GM21447 (cell line): ENCODE measurements at regions not wholly inside any gene's neighbourhood (a gene's known extent, or its start where the extent isn't known, plus 50 kb on each side); places are given as distances from the start of the nearest gene placed in this dataset.

Experiments
- ATAC-seq: cut with Tn5 transposase; IDR thresholded peaks from one replicate; pipeline ENCODE4 v1.9.1; 2021; ENCODE audit not compliant: unreplicated experiment

DNA sequence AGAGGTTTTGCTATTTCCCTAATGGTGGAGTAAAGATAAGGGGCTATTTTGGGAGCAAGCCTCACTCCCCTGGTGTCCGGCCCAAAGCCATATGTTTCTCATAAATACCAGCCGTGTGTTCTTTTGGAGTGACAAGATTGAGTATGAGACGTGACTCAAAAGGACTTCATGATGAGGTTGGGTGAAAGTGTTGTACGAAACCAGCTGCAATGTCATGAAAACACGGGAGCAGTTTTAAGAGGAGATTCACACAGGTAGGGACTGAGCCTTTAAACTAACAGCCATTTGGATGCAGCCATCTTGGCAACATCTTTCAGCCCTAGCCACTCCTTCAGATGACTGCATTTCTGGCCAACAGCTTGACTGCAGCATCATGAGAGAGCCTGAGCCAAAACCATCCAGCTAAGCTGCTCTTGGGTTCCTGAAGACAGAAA, 532.3 kb upstream of the USP24 start:
- ATAC-seq = no peak

DNA sequence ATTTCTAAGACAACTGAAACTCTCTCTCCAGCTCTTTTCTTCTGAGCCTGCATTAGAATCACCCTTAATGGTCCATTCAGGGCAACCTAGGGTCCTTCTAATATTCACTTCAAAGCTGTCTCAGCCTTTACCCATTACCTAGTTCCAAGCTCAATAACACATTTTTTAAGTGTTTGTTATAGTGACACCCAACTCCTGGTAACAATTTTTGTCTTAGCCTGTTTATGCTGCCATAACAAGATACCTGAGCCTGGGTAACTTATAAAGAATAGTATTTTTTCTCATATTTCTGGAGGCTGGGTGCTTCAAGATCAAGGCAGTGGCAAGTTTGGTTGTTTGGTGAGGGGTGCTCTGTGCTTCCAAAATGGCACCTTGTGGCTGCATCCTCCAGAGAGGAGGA, 531.5 kb upstream of the USP24 start:
- no peak for ATAC-seq

DNA sequence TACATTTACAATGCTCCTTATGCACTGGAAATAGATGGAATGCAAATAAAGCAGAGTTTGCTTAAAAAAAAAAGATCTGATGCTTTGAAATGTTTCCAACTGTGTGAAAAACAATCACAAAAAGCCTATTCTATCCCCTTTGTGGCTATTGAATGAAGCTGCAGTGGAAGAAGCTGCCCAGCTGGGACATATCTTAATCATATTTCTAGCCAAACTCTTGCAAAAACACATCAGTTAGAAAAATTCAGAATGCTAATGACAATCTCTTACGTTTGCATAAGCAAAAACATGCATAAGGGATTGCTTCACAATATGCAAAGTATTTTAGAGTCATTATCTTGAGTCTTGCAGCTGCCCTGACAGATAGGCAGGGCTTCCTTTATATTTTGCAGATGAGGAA, 526.4 kb upstream of the USP24 start:
- ATAC-seq = no peak

DNA sequence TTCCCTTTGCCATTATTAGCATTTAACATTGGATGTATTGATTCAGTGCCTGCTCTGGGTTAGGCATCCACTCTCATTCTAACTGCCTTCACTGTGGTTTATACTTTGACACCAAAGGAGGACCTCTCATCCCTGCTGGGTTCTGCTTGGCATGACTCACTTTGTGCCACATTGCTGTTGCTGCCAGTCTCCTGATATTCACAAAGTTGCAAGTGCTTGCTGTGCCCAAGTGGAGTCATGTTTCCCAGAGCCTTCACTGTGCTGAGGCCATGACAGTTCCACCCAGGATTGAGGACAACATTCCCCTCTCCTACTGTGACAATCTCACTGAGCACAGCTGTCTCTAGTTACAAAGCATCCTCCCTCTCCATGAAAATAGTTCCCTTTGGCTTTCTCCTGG, 519.9 kb upstream of the USP24 start:
- ATAC-seq = no peak

DNA sequence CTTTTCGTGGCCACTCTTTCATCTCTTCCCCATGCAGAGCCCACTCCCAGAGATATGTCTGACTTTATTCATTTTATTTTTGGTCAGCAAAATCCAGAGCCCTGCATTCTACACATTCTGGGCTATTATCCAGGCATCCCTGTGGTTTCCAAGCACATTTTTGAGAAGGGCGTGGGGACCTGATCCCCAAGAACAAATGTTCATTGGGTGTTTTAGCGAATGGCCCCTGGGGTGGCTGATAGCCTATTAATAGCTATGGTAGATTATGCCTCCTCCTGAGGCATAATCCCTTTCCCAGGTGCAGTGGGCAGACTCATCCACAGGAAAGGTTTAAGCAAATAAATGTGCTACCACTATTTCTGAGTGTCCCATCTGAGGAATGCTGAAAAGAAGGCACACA, 511.8 kb upstream of the USP24 start:
- no peak for ATAC-seq

DNA sequence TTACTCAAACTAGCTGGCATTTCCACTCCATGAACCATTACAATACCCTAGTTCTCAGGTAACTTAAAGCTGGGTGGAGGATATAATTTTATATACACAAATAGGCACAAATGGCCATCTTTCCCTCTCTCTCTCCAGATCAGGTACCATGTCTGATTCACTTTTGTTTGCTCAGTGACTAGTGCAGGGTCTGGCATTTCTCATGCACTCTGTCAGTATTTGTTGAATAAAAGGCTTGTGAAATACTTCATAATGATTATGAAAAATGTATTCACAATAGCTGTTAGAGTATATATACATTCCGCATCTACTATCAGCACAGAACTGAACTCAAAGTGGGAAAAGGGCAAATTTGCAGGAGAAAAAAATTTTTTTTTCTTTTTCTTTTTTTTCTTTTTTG, 510.2 kb upstream of the USP24 start:
- no peak for ATAC-seq

DNA sequence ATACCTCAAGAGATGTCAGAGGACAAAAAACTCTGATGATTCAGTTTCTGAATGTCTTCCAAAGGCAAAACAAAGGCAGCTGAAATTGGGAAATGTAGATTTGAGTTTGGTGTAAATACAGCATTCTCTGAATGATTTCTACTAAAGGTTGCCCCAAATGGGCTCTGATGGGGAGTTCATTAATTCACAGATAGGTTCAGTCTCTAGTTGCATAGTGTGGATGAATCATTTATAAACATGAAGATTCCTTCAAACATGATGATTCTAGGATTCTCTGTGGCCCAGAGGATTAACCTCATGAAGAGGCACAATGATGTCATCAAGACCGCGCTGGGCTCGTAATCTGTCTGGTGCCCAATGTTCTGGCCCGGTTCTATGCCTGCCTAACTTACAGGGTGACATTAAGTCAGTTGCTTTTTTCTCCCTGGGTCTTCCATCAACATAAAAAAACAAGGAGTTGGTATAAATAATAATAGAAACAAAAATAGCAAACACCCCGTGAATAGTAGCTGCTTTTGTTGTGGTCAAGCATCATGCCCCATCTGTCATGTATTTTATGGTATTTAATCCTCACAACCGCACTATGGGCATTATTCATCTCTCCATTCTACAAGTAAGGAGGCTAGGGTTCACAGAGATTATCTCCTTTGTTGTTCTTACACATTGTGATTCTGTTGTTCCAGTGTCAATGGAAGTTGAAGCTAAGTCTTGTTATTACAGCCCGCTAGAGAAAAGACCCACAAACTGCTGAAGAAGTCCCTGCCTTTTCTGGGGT, 509.6 kb upstream of the USP24 start:
- no peak for ATAC-seq

DNA sequence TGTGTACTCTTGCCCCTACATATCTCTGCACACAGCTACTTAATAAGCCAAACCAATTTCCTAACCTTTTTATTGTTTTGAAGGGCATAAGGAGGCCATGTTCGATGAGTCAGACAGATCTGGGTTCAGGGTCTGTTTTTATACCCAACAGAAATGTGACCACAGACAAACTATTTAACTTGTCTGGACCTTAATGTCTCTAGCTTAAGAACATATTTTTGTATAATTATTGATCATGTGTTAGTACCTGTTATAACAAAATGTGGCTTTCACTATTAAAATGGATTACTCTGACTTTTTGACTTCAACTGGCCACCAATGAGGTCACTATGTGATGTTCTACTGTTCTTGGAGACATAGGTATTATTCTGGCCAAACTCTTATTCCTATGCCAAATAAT, 507.8 kb upstream of the USP24 start:
- no peak for ATAC-seq

DNA sequence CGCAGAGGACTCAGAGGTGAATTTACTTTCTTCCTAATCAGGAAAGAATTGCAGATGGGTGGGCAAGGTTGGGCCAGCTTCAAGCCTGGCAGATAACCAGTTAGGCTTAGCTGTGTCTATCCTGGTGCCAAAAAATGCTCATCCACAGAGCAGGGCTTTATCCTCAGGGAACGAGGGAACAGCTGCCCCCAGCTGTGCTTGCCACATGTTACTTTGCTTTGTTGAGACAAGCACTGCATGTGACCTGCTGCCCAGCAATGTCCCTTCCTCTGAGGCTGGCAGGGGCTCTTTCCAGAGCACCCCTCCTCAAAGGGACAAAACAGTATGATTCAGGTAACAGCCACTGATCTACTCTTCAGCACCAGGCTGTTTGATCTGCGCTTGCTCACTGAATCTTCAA, 505.1 kb upstream of the USP24 start:
- ATAC-seq = no peak

DNA sequence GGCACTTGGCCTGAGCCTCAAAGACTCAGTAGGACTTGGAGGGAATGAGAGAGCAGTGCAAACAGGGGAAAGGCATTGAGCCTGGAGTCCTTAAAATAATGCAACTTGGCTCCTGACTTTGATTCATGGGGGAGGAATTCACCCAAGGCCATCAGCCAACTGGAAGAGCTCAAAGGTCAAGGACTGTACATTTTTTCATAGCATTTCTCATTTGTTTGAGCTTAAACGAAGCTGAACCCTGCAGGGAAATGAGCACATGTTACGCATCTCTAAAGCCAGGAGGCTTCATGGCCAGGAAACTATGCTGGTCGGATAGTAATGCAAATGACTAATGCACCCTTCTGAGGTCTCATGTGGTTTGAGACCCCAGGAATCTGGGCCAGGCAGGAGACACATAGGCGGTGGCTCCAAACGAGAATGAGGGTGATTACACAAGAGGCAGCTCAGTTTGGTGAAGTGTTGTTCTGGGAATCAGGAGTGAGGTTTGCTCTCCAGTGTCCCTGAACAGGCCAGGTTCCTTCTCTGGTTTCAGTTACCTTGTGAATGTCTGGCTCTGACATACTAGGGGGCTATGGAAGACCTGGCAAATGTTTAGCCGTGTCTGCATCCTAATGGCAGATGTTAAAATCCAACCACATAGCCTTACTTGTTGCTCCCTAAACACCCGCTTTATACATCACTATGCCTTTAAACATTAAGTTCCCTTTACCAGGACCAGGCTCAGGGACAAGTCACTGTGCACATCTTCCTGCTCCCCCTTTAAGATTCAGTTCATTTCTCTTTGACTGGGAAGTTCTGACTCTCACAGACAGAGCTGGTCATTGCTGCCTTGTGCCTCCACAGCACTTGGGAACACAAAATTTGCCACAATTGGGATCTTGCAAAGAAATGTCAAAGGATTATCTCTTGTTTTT, 503.9 kb upstream of the USP24 start:
- no peak for ATAC-seq

DNA sequence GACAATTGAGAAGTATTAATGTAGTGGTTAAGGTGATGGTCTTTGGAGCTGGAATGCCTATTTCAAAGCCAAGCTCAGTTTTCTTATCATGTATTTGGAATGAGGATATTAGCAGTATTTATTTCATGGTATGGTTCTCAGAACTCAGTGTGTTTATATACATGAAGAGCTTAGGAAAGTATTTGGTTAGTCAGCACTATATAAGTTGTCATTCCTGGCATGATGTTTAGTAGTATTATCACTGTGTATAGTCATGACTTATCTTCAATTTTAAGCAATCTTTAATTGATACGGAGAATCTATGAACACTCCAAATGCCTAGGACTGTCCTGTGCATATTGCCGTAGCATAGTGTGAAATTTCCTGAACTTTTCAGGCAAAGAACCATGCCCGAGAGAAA, 501.9 kb upstream of the USP24 start:
- no peak for ATAC-seq

DNA sequence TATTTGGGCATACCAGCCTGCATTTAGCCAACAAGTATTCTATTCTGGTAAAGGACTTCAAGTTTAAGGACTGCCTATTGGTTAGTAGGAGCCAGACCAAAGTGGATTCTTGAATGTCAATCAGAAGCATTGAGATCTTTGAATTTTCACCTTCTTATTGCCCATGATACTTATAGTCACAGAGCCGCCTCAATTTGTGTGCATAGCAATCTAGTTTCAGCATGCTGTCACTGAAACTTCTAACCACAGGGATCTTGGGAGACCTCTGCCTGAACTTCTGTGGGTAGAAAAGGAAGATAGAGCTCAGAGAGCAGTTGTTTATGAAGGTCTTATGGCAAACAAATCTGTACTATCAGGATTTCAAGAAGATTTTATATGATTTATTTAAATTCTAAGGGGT, 501.4 kb upstream of the USP24 start:
- ATAC-seq = no peak

DNA sequence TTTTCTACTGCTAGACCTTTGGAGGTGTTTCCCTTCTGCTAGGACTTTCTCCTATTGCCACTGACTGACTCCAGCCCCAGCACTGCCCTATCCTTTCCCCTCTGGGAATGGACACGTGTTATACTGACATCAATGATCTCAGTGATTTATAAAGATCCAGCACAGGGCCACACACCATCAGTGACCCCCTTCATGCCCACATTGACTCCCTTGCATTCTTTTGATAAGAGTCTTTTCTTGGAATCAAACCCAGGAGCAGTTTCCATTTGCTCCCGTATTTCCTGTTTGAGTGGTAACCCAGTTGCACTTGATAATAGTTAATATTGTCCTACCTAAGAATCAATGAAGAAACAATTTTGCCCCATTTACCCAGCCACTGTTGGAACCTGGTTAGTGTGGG, 501.0 kb upstream of the USP24 start:
- no peak for ATAC-seq

DNA sequence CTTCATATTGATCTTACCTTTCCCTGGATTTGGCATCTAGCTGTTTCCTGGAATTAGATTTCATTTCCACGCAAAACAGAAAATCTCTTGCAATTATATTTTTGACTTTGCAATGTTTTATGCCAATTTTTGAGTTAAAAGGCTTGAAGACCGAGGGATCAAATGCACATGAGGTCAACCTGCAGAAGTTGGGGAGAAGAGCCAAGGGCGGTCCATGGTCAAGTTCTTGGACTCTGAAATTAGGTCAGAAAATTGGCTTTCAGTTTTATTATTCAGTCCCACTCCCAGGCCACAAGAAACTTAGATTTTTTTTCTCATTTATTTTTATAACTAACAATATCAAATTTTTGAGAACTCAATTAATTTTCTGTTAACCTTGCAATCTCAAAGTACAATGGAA, 499.1 kb upstream of the USP24 start:
- no peak for ATAC-seq

DNA sequence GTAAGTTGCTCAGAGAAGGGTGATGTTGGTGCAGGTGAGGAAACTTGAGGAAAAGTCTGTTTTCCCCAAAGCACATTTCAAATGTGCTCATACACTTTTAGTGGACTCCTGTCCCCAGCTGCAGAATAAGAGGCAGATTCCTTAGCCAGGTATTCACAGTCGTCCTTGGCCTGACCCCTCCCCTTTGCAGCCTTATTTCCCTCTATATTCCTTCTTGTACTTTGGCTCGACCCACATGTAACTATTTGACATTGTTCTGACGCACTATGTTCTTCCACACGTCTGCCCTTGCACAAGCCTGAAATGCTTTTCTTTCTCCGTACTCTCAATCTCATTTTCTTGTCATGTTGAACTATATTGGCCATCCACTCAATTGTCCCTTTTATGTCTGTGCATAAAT, 498.4 kb upstream of the USP24 start:
- ATAC-seq = no peak

DNA sequence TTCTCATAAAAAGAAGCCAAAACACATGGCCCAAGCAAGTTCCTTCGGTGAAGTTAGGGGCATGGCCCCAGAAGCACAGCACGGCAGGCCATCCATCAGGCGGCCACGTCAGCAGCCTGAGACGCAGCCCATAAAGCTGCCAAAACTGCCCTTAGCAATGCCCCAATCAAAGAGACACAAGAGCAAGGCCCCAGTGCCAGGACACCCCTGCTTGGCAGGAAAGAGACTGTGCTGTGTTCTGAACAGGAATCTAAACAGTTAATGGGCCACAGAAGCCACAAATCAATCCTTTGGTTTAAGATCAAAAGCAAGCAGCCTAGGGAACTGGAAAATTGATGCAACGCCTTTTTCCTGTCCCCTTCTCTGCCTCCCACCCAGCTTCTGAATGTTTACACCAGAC, 497.0 kb upstream of the USP24 start:
- ATAC-seq = no peak

DNA sequence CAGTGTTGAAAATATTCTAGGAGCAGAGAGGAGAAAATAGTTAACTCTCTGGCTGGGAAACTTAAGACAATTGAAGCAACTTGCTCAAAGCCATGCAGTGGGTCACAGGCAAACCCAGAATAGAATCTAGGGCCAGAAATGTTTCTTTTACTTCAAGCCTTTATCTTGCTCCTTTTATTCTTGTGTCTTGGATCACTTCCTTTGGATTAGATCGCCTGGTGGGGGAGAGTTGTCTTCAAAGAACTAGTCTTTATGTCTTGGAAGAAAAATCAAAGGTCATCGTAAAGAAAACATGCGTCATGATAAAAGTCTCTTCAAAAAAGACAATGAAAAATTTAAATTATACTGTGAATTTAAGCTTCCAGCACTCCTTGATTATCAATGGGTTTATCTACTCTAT, 493.6 kb upstream of the USP24 start:
- ATAC-seq = no peak

DNA sequence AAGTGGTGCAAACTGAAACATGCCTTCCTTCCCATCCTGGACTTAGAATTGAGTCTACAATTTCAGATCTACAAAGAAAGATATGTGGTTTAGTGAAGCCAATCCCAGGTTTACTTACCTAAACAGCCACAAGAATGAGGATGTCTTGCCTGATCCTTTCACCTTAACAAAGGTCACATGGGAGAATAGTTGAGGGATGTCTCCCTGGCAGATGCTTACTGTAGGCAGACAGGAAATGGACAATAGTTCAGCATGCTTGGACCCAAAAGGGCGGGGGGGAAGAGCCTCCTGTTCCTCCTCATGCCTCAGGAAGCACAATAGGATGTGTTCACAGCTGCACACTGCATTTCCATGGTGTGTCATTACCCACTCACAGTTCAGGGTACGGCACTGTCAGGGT, 492.7 kb upstream of the USP24 start:
- no peak for ATAC-seq

DNA sequence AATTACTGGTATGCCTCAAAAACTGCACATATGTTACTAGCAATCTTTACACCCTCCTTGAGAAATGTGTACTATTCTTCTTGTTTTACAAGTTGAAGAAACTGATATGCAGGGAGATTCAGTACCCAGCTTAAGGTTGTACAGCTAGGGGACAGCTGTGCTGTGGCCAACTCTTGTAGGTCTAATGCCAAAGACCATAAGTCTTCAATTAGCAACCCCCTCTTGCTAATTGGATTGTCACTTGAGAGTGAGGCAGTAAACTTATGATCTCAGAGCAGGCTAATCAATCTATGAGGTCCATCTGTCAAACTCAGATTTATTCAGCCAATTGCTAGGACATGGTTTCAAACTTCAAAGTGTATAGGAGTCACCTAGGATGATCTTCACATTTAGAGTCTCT, 492.0 kb upstream of the USP24 start:
- no peak for ATAC-seq

DNA sequence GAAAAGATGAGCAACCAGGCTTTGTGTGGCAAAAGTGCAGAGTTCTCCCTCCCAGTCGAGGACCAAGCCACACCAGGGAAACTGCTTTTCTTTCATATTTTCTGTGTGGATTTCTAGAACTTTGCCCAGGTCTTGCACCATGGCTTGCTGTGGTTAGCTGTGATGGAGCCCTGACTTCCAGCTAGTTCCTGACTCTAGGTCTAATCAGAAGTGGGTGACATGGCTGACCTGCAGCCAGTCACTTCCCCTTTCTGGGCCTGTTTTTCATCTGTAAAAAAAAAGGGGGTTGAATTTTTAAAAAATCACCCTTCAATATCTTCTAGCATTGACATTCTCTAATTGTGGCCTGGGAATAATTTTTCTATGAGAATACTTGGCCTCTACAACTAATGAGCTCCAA, 491.2 kb upstream of the USP24 start:
- no peak for ATAC-seq

DNA sequence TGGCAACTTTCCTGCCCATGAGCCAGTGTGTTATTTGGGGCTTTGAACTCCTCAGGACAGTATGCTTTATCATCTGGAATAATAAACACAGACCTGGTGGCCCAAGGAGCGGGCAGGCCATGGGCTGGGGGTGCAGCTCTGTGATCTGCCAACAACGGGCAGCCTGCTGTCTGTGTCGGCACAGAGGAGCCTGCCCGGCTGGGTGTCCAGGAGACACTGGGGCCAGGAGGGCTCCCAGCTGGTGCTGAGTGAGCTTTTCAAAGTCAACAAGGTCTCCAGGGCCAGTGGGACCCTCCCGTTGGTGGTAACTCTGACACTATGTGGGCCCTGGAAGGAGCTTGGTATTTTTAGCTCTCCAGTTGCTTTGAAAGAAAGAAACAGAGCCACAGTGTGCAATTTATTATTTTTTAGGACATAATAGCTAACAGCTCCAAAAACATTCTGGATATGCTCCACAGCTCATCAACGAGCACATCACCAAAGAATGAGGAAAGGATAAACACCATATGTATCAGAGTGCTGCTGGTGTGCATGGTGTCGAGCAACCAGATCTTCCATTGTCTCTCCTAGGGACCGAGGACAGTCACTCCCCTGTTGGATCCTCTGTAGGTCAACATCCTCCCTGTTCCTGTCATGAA, 488.7 kb upstream of the USP24 start:
- no peak for ATAC-seq

DNA sequence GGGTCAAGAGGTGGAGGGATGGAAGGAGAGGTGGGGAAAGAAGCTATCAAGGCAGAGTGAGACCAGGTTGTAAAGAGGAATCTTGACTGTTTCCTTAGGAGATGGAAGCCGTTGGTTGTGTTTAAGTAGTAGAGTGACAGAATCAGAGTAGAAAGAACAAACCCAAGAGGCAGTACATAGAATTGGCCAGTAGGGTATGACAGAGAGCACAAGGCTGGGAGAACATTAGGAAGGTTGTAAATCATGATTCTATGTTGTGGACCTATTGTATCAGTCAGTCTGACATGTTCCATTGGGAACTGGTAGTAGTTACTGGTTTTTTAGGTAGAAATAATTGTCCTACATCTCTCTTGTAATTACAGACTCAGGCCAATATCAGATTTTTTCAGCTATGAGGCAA, 486.9 kb upstream of the USP24 start:
- peak; percentile 73 for ATAC-seq
